EL (cell line): ENCODE measurements at regions not wholly inside any gene's neighbourhood (a gene's known extent, or its start where the extent isn't known, plus 50 kb on each side); places are given as distances from the start of the nearest gene placed in this dataset.

ENCODE experiments used
- DNase-seq: peaks from one replicate; pipeline ENCODE4 v3.0.0-alpha.2; 2016

DNA sequence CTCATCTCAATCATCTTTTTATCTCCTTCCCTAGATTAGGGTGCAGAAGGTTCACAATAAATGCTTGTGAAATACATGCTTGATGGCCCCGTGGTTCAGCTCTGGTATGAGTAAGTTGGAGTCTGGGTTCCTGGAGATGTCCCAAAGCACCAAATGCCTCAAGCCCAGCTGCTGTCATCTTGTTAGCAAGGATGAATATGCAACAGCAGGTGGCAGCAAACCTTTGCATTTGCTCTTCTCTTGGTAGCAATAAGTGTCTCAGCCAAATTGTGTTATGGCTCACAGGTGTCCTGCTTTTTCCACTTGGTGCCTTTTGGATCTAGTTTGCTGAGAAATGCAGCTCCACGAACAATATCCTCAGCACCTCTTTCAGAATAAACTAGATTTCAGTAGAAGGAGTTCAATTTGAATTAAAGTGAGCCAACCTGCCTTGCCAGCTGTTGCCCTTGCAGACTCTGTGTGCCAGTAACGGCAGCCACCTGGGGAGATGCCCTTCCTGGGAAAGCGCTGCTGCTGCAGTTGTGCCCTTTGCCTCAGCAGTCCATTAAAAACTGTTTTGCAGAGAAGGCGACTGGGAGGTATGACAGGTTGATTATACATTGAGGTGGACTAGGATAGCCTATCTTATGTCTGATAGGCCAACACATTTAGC, 417.3 kb downstream of the SNAPC1 start:
- DNase-seq: peak; percentile 76

DNA sequence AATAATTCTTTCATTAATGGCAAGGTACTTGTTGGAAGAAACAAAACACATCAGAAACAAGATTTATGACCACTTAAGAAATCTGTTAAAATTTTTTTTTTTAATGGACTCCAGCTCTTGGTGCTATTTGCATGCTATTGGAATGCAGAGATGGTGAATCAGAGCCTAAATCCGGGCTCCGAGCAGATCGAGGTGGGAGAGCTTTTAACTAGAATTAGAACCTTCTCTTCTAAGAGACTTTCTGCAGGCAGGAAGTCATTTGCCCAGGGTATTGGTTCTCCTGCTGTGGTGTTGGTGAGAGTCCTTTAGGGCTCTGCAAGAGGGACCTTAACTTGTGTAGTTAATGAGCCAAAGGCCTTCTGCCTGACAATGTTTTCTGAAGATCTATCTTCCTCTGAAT, 419.4 kb downstream of the SNAPC1 start:
- peak; percentile 36 for DNase-seq

DNA sequence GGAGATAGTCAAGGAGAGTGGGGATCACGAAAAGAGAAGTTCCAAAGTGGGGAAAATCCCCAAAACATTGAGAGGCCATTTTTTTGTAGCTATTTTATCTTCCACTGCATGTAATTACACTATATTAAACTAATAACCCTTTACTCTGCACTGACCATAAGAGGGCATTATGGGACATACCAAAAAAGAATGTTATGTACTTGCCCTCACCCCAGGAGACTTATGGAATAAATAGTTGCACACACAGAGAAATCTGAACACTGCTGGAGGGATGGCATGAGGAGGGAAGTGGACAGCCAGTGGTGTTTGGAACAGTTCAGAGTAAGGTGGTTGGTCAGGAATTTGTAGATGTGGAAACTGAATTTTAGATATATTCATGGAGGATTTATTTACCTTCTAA, 422.9 kb downstream of the SNAPC1 start:
- DNase-seq: no peak

DNA sequence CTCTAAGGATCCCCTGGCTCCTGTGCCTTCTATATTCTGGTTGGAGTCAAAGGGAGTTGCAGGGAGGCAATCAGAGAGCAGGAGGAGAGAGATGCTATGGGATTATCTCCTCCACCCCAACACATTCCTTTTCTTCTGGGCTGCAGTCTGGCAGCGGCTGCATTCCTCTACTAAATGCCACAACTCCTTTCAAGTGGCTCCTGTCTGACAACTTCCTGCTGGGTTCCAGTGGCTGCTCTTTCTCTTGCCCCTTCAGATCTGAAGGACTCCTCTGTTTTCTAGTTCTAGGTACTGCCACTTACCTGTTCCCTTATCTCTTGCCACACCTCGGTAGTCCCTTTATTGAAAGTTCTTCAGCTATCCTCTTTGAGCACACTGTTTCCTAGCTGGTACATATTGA, 425.0 kb downstream of the SNAPC1 start:
- no peak for DNase-seq

DNA sequence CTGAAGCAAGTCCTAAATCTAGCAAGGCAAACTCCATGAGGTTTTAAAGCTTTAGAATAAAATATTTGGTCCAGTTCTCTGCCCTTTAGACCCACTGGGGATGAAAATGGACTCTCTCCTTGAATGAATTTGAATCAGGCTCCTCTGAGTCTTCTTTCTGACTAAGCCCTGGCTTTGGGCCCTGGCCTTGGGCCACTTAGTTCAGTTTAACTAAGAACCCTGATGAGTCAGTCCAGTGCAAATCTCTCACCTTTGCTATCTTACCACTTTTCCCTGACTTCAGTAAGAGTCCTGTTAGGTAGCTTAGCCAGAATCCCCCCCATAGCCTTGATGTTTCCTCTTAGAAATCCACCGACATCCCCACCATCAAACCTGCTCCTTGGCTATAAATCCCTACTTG, 427.5 kb downstream of the SNAPC1 start:
- peak; percentile 50 for DNase-seq

DNA sequence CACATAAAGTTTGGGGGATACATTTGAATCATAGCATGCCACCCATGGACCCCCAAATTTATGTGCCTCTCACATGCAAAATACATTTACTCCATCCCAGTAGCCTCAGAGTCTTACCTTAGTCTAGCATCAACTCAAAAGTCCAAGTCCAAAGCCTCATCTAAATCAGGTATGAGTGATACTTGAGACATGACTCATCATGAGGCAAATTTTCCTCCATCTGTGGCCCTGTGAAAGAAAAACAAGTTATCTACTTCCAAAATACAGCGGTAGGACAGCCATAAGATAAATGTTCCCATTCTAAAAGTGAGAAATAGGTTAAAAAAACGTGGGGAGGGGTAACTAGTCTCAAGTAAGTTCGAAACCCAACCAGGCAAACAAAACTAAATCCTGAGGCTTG, 444.2 kb downstream of the SNAPC1 start:
- peak; percentile 52 for DNase-seq

DNA sequence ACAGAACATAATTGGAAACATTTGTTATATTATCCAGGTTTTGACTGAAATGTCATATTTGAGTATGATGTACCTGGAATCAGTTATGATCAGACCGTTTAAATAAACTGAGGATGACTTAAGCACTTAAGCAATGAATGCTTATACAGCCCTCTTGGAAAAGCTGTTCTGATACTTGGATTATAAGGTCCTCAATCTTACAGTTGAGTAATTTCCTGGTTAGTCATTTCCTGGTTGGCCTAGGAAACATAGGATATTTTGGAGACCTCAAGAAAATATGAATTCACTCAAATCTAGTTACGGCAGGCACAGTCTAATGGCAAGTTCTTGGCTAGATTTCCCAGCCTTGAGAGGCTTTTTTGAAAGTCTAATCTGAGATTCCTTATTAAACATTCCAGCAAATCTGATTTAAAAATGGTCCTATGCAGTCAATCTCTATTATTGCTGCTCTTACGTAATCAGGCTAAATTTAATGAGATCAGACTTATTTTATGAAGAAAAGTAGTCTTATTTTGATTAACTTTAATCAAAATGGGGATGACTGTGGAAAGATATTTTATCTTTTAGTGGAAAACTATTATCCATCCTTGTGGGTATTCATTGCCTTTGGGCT, 447.2 kb downstream of the SNAPC1 start:
- peak; percentile 78 for DNase-seq

DNA sequence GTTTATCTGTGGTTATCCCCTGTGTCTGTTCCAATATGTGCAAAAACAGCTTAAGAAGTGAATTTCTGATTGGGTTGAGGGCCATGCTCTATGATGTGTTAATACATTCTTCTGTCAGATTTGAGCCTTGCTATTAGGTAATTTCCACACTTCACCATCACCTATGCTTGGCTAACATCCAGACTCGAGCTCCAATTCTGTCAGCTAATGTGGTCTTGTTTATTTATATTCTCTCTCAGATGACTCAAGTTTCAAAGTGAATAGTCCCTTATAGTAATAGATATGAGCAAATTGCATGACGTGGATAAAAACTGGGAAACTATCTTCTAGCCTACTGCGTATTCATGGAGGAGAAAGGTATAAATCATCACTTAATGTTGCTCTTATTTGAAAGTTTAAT, 451.3 kb downstream of the SNAPC1 start:
- peak; percentile 15 for DNase-seq

DNA sequence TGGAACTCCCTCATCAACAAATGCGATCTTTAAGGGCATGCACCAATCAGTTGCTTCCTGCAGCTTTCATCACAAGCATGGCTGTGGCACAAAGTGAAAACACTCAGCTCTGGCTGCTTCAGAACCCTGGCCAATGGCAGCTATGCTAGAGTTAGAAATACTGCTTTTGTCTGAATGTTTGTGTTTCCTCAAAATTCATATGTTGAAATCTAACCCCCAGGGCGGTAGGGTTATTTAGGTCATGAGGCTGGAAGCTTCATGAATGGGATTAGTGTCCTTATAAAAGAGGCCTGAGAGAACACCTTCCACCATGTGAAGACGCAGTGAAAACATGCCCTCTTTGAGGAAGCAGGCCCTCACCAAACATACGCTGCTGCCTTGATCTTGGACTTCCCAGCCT, 453.9 kb downstream of the SNAPC1 start:
- no peak for DNase-seq

DNA sequence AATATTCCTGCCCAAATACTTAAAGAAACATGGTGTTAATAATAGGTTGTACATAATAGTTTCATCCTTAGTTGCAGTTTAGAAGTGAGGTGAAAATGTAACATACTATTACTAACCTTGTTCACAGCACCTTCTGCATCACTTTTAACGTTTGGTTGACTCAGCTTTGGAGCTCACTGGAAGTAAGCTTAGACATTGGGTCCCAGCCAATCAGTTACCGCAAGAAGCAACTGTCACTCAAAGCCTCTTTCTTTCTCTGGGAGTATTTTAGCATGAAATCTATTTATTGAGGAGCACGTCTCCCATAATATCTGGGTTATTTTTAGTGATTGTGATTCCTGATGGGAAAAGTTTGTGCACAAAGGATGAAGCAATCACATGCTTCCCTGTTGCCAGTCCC, 472.6 kb downstream of the SNAPC1 start:
- DNase-seq: no peak

DNA sequence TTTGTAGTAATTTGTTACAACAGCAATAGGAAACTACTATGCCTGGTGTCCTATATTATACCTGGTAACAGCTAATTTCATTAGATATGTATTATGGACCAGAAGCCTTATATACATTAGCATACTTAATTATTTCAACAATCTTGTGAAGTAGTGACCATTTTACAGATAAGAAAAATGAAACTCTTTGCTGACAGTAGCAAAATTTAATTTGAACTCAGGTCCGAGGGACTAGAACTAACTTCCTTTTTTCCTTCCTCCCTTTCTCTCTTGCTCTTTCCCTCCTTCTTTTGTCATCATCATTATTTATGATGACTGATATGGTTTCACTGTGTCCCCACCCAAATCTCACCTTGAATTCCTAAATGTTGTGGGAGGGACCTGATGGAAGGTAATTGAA, 482.0 kb downstream of the SNAPC1 start:
- no peak for DNase-seq

DNA sequence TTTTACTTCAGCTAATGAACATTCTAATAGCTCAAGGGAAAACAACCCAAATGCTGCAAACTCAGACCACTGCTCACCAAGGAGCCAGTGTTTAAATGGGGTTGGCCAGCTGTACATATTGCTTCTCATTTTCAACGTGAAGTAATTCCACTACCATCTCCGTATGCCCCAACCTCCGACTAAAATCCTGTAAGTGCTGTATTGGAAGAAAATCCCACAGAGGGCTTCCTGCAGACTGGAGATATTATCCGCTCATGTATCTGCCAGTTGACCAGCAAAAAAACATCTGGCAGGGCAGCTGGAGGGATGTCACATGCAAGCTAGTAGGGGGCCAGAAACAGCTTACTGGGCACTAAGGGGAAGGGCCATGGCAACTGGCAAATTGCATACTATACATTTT, 485.0 kb downstream of the SNAPC1 start:
- DNase-seq: no peak

DNA sequence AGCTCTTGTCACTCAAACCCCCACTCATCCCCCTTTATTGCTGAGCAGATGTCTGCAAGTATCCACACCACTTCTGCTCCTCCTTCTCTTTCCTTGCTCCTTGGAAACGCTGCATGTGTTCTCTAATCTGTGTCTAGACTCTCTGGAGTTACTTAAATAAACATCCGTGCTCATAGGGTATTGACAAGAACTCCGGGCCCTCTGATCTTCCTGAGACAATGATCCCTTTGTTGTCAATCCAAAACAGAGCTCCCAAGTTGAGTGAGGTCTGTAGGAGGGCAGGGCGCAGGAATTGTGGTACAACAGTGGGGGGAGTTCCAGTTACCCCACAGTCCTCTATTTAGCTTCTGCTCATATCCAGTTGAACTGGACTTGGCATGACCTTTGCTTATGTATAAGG, 489.0 kb downstream of the SNAPC1 start:
- no peak for DNase-seq

DNA sequence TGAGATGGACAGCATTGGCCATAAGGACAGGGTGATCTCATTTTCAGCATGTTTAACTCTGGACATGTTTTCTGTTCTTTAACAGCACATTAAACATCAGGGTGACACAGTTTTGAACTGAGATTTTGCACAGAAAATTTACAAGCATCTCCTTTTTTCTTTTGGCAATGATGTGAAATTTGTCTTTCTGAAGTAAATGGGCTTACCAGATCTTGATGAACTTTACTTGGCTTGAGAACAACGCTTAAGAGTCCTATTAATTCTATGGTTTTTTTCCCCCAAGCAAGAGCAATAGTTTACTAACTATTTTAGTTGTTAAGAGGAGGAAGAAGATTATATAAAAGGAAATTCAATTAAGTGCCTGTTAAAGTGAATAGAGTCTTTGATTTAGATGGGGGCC, 491.0 kb downstream of the SNAPC1 start:
- DNase-seq: no peak

DNA sequence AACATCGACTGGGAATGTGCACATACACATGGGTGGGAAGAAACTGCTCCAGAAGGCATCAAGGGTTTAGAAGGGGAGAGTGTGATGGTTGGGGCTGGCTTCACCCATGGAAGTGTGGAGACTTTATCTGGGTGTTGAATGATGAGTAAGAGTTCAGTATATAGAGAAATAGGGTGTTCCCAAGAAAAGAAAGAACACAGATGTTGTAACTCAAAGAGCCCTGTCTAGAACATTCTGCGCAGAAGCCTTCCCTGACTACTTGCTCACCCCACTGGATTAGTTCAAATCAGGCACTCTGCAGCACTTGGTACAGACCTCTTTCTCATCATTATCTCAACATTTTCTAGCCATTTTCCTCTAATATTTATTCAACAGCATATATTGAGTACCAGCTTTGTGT, 491.7 kb downstream of the SNAPC1 start:
- no peak for DNase-seq

DNA sequence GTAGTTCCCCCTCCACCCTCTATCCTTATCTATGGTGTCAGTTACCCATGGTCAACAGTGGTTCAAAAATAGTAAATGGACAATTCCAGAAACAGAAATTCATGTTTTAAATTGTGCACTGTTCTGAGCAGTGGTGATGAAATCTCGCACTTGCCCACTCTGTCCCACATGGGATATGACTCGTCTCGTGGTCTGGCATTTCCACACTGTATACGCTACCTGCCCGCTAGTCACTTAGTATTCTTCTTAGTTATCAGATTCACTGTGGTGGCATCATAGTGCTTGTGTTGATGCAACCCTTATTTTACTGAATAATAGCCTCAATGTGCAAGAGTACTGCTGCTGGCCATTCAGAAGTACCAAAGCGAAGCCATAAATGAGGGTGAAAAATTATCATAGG, 507.0 kb downstream of the SNAPC1 start:
- peak; percentile 20 for DNase-seq

DNA sequence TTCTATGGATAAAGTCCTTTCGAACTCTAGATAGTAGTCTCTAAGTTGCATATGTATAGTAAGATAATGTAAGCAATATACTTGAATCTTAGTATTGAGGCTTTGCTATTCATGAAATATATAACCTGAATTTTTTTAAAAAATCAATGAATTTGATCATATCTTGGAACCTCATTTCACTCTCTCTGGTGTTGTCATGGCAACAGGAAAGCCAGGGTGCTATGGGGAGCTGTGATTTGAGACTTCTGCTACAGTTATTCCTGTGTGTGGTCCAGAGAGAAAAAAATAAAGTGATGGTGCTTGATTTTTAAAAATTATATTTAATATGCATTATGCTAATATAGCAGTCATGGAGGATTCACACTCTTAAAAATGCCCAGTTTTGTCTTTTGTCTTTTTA, 508.0 kb downstream of the SNAPC1 start:
- DNase-seq: no peak

DNA sequence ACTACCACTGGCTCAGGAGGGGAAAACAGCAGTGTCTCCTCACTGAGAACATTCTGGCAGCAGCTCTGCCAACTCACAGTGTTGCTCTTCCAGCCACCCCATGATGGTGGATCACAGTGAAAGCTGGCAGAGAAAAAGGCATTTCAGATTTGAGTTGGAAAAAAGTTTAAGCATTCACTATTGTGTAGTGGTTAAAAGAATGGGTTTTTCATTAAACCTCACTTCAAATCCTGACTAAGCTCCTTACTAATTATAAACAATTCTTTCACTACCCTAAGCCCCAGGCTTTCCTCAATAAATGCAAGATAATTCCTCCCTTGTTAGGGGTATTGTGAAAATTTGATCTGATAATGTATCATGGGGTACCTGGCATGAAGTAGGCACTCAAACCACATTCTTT, 518.1 kb downstream of the SNAPC1 start:
- DNase-seq: no peak

DNA sequence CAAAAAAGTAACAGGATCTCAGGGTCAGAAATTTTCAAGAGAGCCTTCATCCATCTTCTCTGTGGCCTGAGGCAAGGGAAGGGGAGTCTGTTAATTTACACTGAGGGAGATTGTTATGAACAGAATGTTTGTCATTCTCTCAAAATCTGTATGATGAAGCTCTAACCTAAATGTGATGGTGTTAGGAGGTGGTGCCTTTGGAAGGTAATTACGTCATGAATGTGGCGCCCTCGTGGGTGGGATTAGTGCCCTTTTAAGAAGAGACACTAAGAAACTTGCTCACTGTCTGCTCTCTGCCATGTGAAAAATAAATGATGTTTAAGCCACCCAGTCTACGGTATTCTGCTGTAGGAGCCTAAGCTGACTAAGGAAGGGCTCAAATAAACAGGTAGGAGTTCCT, 521.6 kb downstream of the SNAPC1 start:
- DNase-seq: no peak

DNA sequence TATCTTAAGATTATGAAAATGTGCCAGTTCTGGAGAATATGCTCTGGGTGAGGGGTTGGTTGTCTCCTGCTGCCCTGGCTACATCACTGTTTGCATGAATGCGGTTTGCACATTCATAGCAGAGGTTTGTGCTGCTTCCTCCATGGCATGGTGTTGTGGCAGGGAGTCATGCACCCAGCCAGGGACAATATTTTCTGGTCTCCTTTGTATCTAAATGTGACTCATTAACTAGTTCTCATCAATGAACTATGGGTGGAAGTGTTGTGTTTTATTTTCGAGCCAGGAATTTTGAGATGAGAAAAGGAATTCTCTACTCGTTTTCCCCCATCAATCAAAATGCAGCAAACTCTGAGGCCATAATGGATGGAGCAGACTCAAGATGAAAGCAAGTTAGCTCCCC, 527.3 kb downstream of the SNAPC1 start:
- peak; percentile 83 for DNase-seq

DNA sequence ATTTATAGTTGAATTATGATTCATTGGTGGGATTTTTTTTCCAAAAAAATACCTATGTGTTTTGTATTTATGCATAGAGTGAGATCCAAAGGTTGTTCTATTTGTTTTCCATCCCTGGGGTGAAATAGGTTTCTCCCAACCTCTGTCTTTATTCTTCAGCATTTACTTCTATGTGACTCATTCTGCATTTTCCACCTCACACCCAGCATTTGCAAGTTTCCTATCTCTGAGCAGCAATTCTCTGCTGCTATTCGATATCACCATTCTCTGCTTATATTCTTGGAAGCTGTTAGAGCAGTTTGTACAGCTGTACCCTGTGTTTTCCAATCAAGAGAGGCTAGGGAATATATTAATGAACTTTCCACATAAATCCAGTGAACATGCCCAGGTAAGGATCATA, 538.9 kb downstream of the SNAPC1 start:
- DNase-seq: no peak

DNA sequence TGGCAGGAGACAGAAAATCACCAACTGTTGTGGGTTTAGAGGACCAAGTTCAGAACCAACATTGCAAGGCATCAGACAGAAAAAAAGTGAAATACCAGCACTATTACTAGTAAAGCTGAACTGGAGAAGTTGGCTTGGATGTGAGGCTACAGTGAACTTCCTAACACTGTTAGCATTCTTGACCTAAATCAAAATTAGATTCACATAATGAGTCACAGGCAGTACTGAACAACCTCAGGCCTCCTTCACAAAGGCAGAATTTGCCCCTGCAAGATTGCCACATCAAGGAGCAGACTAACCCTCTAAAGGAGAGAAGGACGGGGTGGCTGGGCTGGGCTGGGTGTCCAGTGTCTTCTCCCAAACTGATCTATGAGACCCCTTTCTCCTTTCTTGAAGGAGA, 539.7 kb downstream of the SNAPC1 start:
- DNase-seq: peak; percentile 47

DNA sequence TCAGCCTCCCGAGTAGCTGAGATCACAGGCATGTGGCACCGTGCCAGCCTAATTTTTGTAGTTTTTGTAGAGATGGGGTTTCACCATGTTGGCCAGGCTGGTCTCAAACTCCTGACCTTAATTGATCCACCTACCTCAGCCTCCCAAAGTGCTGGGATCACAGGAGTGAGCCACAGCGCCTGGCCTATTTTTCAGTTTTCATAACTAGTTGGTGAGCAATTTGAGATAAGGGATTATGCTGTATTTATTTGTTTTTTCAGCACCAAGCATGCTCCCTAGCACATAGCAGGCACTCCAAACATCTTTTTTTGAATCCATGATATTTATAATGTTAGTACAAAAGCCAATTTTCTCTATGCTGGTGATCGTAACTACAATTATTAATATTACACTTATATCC, 541.2 kb downstream of the SNAPC1 start:
- no peak for DNase-seq

DNA sequence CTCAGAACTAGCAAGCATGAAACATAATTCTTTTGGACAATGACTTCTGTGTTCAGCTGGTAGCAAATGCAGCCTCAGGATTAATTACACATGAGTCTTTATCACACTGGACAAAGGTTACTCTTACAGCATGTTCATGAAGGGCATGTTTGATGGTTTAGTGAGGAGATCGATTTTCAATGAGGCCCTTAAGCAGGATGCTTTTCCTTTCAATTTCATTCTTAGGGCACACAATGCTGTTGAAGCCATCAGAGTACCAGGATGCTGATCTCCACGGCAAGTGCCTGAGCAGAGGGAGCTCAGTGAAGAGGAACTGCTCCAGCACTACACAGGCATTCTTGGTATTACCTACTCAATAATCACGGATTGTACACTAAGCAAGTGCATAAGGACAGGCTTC, 542.0 kb downstream of the SNAPC1 start:
- no peak for DNase-seq

DNA sequence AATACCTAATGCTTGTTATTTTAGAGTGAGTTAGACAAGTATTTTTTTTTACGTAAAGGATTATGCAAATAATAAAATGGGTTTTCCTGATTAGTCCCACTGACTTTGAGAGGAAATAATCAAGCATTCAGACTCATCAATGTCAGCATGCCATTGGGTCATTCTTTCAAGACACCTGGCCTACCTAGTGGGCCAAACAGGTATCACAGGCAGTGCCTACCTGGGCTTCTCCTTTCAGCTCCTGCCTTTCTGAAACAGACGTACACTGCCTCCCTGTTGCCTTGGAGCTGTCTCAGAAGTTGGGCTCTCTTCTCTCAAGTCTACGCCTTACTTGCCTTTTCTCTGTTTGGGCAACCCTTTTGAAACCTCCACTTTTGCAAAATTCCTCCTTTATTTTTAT, 545.6 kb downstream of the SNAPC1 start:
- DNase-seq: no peak
